ENCODE measurements at regions not wholly inside any gene's neighbourhood (a gene's known extent, or its start where the extent isn't known, plus 50 kb on each side); places are given as distances from the start of the nearest gene placed in this dataset.

GRCh38 chr2:85956646-85957039 lies 67.9 kb upstream of the ST3GAL5 start (continued):
- no peak for TF ChIP-seq IRF2 (CRISPR knock-in tag; IDR thresholded peaks at IDR 0.05; ENCODE audit: borderline replicate concordance, low read depth)
- TF ChIP-seq HMGA2 (CRISPR knock-in tag; IDR thresholded peaks at IDR 0.05), result no peak
- no peak for TF ChIP-seq ZSCAN18 (CRISPR knock-in tag; IDR thresholded peaks at IDR 0.05)

GRCh38 chr2:85954590-85955458 lies 66.0 kb upstream of the ST3GAL5 start:
- peaks cover 29% of the 10 kb centered on the region for H3K4me1 Mint-ChIP-seq
- ATAC-seq (no peak), DNase-seq (ENCODE audit: low spot score) (no peak)
- peaks cover 3% of the 10 kb centered on the region; the same call in 1 of the 2 replicates for H3K27me3 Mint-ChIP-seq (ENCODE audit: low read depth)
- no peak overlapping the region for H3K27ac Mint-ChIP-seq
- no peaks in the 10 kb centered on the region for H3K36me3 Mint-ChIP-seq
- CTCF ChIA-PET, result no interaction called here
- no peak overlapping the region for H3K4me3 Mint-ChIP-seq
- H3K9me3 Mint-ChIP-seq, result peaks cover under 1% of the 10 kb centered on the region
- POLR2A ChIA-PET, result no interaction called here
- TF ChIP-seq NFATC4 (CRISPR knock-in tag; IDR thresholded peaks at IDR 0.05), result no peak
- no peak for TF ChIP-seq ZNF317 (CRISPR knock-in tag; IDR thresholded peaks at IDR 0.05; ENCODE audit: borderline replicate concordance, low read depth)
- no peak for TF ChIP-seq ZNF512 (CRISPR knock-in tag; IDR thresholded peaks at IDR 0.05; ENCODE audit: borderline replicate concordance)
- TF ChIP-seq ZMAT4 (CRISPR knock-in tag; IDR thresholded peaks at IDR 0.05), result no peak
- no peak for TF ChIP-seq ZNF232 (CRISPR knock-in tag; IDR thresholded peaks at IDR 0.05)
- no peak for TF ChIP-seq ZNF416 (CRISPR knock-in tag; IDR thresholded peaks at IDR 0.05)
- no peak for TF ChIP-seq USF2 (CRISPR knock-in tag; IDR thresholded peaks at IDR 0.05)
- no peak for TF ChIP-seq ATF3 (CRISPR knock-in tag; conservative IDR thresholded peaks at IDR 0.05)
- TF ChIP-seq NR2C2 (CRISPR knock-in tag; IDR thresholded peaks at IDR 0.05), result no peak
- TF ChIP-seq E2F1 (CRISPR knock-in tag; IDR thresholded peaks at IDR 0.05), result no peak
- no peak for TF ChIP-seq FOXP4 (CRISPR knock-in tag; IDR thresholded peaks at IDR 0.05)
- TF ChIP-seq ERG (CRISPR knock-in tag; IDR thresholded peaks at IDR 0.05), result no peak
- no peak for TF ChIP-seq ZNF121 (CRISPR knock-in tag; IDR thresholded peaks at IDR 0.05)
- TF ChIP-seq MXD4 (CRISPR knock-in tag; IDR thresholded peaks at IDR 0.05; ENCODE audit: borderline replicate concordance), result no peak
- TF ChIP-seq ZNF532 (CRISPR knock-in tag; IDR thresholded peaks at IDR 0.05; ENCODE audit: borderline replicate concordance), result no peak
- no peak for TF ChIP-seq HMGA2 (CRISPR knock-in tag; IDR thresholded peaks at IDR 0.05)
- no peak for TF ChIP-seq CDX4 (CRISPR knock-in tag; IDR thresholded peaks at IDR 0.05; ENCODE audit: borderline replicate concordance)
- TF ChIP-seq ZNF138 (CRISPR knock-in tag; conservative IDR thresholded peaks at IDR 0.05), result no peak
